HAP-1 (cell line): ENCODE measurements at regions not wholly inside any gene's neighbourhood (a gene's known extent, or its start where the extent isn't known, plus 50 kb on each side); places are given as distances from the start of the nearest gene placed in this dataset.
"Not testable (repeated sequence)": the region's sequence is repeated elsewhere in the genome, so short reads cannot be mapped to it uniquely, and the experiment has no call there.

Experiments
- DNase-seq, 2 experiments: peaks; one replicate each; pipeline ENCODE4 v3.0.0-alpha.2; 2016 to 2020; ENCODE audit warnings: low spot score in 2 of 2
- H3K27me3 ChIP-seq: fragments of 250-450 bp; sonication (Bioruptor Pico); 2 replicates; pipeline ENCODE4 v1.5.1; 2020; ENCODE audit warnings: low read depth, mild to moderate bottlenecking, moderate library complexity
- H3K36me3 ChIP-seq: fragments of 250-450 bp; sonication (Bioruptor Pico); replicated peaks from 2 replicates; pipeline ENCODE4 v1.5.1; 2020; ENCODE audit warnings: mild to moderate bottlenecking
- H3K4me1 ChIP-seq: fragments of 250-450 bp; sonication (Bioruptor Pico); 2 replicates; pipeline ENCODE4 v1.5.1; 2020; ENCODE audit warnings: mild to moderate bottlenecking
- H3K4me3 ChIP-seq: fragments of 250-450 bp; sonication (Bioruptor Pico); 2 replicates; pipeline ENCODE4 v1.5.1; 2020; ENCODE audit warnings: mild to moderate bottlenecking, moderate library complexity
- H3K9me3 ChIP-seq: fragments of 250-450 bp; sonication (Bioruptor Pico); 2 replicates; pipeline ENCODE4 v1.5.1; 2020; ENCODE audit warnings: mild to moderate bottlenecking, moderate library complexity
- in situ Hi-C: fragments of 300-500 bp; cut with MboI; formaldehyde crosslinking; loops from 3 replicates; pipeline ENCODE4 v1.14.3; 2020; ENCODE audit warnings: low sequenced_read_pairs, inconsistent platforms, mixed read lengths

- no peak overlapping the region for H3K4me3 ChIP-seq
- in situ Hi-C loops, result no loop called here
- no peak for DNase-seq
- no peaks in the 10 kb centered on the region for H3K9me3 ChIP-seq
- H3K27me3 ChIP-seq, result no peaks in the 10 kb centered on the region
- H3K36me3 ChIP-seq, result no peaks in the 10 kb centered on the region
- H3K4me1 ChIP-seq, result no peaks in the 10 kb centered on the region
Measured at GRCh38 chr6:10174056-10174455, 240.8 kb downstream of the TFAP2A start.

- in situ Hi-C loops, result not testable (repeated sequence)
Measured at GRCh38 chr6:10171706-10172105, 243.2 kb downstream of the TFAP2A start.

GRCh38 chr6:10170816-10171215 lies 244.1 kb downstream of the TFAP2A start:
- Histone ChIP-seq H3K4me1 (peaks cover 9% of the 10 kb centered on the region), H3K9me3 (no peaks in the 10 kb centered on the region), H3K4me3 (no peak overlapping the region), H3K27me3 (no peaks in the 10 kb centered on the region), H3K36me3 (no peaks in the 10 kb centered on the region)
- DNase-seq, result no peak
- in situ Hi-C loops, result no loop called here

More at GRCh38 chr6:10171706-10172105, 243.2 kb downstream of the TFAP2A start:
- not testable (repeated sequence) for H3K4me1 ChIP-seq, H3K9me3 ChIP-seq, H3K27me3 ChIP-seq, H3K4me3 ChIP-seq, H3K36me3 ChIP-seq, DNase-seq

DNA sequence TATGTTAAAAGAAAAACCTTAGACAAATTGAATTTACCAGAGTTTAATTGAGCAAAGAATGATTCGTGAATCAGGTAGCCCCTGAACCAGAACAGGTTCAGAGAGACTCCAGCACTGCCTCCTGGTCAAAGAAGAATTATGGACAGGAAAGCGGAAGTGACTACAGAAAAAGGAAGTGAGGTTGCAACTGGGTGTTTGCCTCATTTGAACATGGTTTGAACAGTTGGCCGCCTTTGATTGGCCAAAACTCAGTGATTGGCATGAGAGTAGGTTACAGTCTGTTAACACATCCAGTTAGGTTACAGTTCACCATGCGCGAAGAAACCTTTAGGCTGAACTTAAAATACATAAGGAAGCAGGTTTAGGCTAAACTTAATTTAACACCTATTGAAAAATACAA lies 248.8 kb downstream of the TFAP2A start:
- Histone ChIP-seq H3K4me3 (no peak overlapping the region), H3K4me1 (peaks cover 9% of the 10 kb centered on the region), H3K36me3 (no peaks in the 10 kb centered on the region), H3K27me3 (peaks cover 3% of the 10 kb centered on the region; the same call in 1 of the 2 replicates), H3K9me3 (no peaks in the 10 kb centered on the region)
- in situ Hi-C loops, result no loop called here
- DNase-seq, result no peak

- in situ Hi-C loops, result no loop called here
- DNase-seq, result no peak
- H3K4me1 ChIP-seq, result peaks cover 9% of the 10 kb centered on the region
- no peaks in the 10 kb centered on the region for H3K36me3 ChIP-seq
- no peak overlapping the region for H3K4me3 ChIP-seq
- H3K9me3 ChIP-seq, result no peaks in the 10 kb centered on the region
- peaks cover 3% of the 10 kb centered on the region; the same call in 1 of the 2 replicates for H3K27me3 ChIP-seq
Measured at GRCh38 chr6:10163203-10163962, 251.5 kb downstream of the TFAP2A start.

DNA sequence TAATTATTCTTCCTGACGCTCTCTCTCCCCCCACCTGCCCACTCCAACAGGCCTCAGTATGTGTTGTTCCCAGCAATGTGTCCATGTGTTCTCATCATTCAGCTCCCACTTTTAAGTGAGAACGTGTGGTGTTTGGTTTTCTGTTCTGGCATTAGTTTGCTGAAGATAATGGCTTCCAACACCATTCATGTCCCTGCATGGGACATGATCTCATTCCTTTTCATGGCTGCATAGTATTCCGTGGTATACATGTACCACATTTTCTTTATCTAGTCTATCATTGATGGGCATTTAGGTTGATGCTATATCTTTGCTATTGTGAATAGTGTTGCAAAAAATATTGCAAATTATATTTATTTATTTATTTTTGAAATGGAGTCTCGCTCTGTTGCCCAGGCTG lies 258.0 kb downstream of the TFAP2A start:
- in situ Hi-C loops, result no loop called here
- Histone ChIP-seq H3K4me1 (no peaks in the 10 kb centered on the region), H3K9me3 (no peaks in the 10 kb centered on the region), H3K27me3 (no peaks in the 10 kb centered on the region), H3K4me3 (no peak overlapping the region), H3K36me3 (no peaks in the 10 kb centered on the region)
- DNase-seq, result no peak

DNA sequence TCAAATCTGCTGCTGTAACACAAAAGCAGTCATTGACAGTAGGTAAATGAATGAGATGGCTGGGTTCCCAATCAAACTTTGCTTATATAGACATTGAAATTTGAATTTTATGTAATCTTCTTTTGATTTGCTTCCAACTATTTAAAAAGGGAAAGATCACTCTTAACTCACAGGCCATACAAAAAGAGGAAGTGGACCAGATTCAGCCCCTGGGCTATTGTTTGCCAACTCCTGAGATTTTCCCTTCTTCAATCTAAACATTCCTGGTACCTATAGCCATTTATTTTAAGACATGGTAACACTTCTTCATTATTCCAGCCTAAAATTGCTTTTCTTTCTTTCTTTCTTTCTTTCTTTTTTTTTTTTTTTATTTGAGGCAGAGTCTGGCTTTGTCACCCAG lies 260.6 kb downstream of the TFAP2A start:
- Histone ChIP-seq H3K36me3 (no peaks in the 10 kb centered on the region), H3K4me1 (no peaks in the 10 kb centered on the region), H3K4me3 (no peak overlapping the region), H3K27me3 (no peaks in the 10 kb centered on the region), H3K9me3 (no peaks in the 10 kb centered on the region)
- in situ Hi-C loops, result no loop called here
- no peak for DNase-seq

DNA sequence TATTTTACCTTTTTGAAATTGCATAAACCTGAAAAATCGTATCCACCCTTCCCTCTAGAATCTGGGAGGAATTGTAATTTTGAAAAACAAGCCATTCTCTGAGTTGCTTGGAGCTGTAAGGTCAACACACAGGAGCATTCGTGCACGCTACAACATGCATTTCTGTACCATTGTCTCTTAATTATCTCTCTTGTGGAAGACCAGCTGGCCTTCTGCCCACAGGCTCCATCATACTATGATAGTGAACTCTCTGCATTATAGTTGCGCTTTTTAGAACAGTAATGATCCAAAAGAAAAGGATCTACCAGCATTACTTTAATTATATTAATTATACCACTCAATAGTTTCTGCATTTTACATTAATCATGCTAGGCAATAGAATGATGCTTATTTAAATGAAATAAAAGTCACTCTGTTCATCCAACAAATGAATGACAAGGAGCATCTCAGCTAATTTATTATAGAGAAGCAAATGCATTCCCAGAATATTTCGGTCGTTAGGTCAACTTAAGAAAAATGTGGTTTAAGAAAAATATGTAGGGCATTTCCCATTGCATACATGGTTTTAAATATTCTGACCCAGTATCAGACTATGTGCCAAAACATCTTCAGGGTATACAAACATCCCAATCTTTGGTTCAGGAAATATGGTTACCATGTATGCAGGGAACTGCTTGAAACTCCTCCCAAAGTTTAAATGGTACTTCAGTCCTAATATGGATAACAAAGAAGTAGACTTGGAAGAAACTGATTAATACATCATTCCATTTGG lies 263.5 kb downstream of the TFAP2A start:
- in situ Hi-C loops, result no loop called here
- H3K4me1 ChIP-seq, result peaks cover 6% of the 10 kb centered on the region; the same call in 1 of the 2 replicates
- H3K4me3 ChIP-seq, result no peak overlapping the region
- no peaks in the 10 kb centered on the region for H3K9me3 ChIP-seq
- no peak for DNase-seq
- no peaks in the 10 kb centered on the region for H3K27me3 ChIP-seq
- H3K36me3 ChIP-seq, result no peaks in the 10 kb centered on the region

- DNase-seq, result no peak
- Histone ChIP-seq H3K9me3 (no peaks in the 10 kb centered on the region), H3K4me1 (peaks cover 6% of the 10 kb centered on the region; the same call in 1 of the 2 replicates), H3K4me3 (no peak overlapping the region), H3K36me3 (no peaks in the 10 kb centered on the region), H3K27me3 (no peaks in the 10 kb centered on the region)
- in situ Hi-C loops, result no loop called here
Measured at GRCh38 chr6:10149603-10150002, 265.3 kb downstream of the TFAP2A start.

DNA sequence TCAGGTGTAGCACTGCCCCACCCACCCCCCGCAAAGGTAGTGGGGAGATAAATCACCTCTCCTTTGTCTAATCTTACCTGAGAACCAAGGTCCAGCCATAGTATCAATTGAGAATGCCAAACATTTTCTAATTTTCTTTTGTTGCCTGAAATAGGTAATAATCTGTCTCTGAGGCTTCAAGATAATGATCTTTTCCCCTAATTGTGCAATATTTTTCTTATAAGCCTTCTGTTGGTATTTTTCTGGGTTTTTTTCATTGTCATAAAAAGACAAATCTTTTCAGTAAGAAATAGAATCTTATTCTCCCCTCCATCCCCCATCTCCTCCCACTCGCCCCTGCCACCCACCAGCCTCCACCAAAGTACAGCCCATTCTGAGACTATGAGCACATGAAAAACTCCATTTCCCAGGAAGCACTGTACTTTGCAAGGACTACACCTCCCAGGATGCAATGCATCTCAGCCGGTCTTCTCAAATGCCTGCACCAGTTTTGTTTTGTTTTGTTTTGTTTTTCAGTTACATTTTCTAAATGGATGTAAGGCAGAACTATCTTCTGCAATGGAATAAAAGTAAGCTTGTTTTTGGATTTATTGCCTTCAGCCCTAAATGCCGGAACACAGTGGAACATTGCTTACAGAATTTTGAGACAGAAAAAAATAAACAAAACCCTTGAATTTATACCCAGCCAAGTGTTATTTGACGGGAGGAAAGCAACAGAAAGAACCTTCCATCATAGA lies 268.0 kb downstream of the TFAP2A start:
- Histone ChIP-seq H3K9me3 (no peaks in the 10 kb centered on the region), H3K36me3 (no peaks in the 10 kb centered on the region), H3K4me3 (peak overlapping the region; percentile 11), H3K27me3 (no peaks in the 10 kb centered on the region), H3K4me1 (peaks cover 6% of the 10 kb centered on the region; the same call in 1 of the 2 replicates)
- in situ Hi-C loops, result no loop called here
- peak; percentile 34 to 55 for DNase-seq

DNA sequence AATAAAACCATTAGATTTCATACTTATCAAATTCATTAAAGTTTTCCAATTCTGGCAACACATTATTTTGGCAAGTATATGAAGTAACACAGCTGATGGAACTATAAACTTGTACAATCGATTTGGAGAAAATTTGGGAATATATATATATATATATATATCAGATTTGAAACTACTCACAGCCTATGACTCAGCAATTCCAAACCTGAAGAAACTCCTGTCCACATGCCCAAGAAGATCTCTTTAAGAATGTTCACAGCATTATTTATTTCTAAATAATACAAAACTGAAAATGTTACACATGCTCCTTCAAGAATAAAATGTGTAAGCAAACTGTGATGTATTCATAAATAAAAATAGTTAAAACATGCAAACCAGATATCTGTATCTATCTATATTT lies 270.1 kb downstream of the TFAP2A start:
- Histone ChIP-seq H3K4me1 (peaks cover 6% of the 10 kb centered on the region; the same call in 1 of the 2 replicates), H3K4me3 (no peak overlapping the region), H3K9me3 (no peaks in the 10 kb centered on the region), H3K27me3 (0 out of 2 replicates have a peak, but pooled peaks cover 2% of the 10 kb centered on the region), H3K36me3 (no peaks in the 10 kb centered on the region)
- in situ Hi-C loops, result no loop called here
- DNase-seq, result no peak

DNA sequence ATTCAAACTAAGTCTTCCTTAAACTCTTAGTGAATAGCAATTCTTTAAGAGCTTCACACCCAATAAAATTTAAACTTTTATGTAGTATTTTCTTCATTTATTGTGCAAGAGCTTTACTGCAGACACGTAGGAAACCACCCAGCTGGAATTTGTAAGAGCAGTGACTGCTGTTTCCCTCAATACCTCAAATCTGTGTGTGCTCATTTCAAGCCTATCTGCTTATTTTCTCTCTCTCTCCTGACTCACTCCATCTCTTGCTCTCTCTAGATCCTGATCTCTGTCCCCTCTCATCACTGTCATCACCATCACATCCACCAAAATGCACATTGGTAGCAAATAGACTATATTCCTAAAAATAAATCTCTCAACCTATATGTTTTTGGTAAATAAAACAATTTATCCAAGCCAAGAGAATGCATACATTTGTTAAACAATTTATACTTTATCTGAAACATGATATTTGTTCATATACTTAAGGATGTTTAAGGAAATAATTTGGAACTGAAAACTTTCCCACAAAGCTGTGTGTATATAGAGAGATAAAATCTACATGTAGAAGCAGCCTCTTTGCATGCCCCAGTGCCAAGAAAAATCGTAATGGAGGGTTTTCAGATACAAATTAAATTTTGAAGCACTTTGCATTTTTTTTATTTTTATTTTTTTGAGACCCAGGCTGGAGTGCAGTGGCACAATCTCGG lies 273.0 kb downstream of the TFAP2A start:
- no peaks in the 10 kb centered on the region for H3K36me3 ChIP-seq
- no peak for DNase-seq
- 0 out of 2 replicates have a peak, but pooled peaks cover 2% of the 10 kb centered on the region for H3K27me3 ChIP-seq
- in situ Hi-C loops, result no loop called here
- H3K9me3 ChIP-seq, result no peaks in the 10 kb centered on the region
- no peak overlapping the region for H3K4me3 ChIP-seq
- H3K4me1 ChIP-seq, result no peaks in the 10 kb centered on the region

- no peaks in the 10 kb centered on the region for H3K36me3 ChIP-seq
- 0 out of 2 replicates have a peak, but pooled peaks cover 2% of the 10 kb centered on the region for H3K27me3 ChIP-seq
- no peaks in the 10 kb centered on the region for H3K4me1 ChIP-seq
- DNase-seq, result no peak
- in situ Hi-C loops, result no loop called here
- H3K9me3 ChIP-seq, result no peaks in the 10 kb centered on the region
- no peak overlapping the region for H3K4me3 ChIP-seq
Measured at GRCh38 chr6:10140824-10141223, 274.1 kb downstream of the TFAP2A start.
